SKM-1 treated with dmso at 0.1 percent for 144 hours (cell line): ENCODE measurements at regions not wholly inside any gene's neighbourhood (a gene's known extent, or its start where the extent isn't known, plus 50 kb on each side); places are given as distances from the start of the nearest gene placed in this dataset.

ENCODE experiments used
- DNase-seq: peaks from one replicate; lab custom pipeline; 2025; ENCODE audit not compliant: unreplicated experiment; lab: John Stamatoyannopoulos, UW

DNA sequence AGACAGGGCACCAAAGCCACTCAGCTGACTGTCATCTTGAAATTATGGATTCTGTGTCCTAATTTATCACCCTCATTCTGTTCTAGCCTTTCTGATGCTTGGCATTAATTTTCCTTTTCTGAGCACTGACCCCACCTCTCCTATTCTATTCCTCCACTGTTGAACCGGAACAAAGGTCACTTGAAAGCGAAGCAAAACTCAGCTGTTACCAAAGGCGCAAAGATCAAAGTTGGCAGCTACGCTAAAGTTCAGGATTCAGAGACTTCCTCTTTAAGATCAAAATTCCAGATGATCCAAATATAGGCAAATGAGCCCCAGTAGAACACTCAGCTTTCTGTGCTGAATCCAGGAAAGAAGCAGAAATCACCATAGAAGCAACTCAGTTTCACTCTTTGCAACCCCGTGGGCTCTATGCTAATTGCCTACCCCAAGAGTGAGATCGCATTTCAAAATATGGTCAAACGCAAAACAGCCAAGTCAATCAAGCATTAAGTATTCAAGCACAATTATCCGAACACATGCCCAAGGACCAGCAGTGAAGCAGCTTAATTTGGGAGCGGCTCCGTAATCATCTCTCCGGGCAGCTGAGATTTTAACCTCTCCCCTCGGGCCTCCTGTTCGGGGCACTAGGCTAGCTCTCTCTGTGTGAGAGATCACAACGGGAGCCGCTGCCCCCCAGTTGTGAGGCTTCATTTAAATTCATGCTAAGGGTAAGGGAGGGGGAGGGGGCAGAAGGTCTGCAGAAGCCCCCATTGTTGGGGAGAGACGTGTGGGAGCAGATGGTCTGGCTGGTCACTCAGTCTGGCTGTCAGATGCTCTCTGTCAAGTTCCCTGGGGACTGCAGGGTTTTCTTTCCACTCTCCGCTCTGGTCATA lies 288.6 kb downstream of the ELAVL2 start:
- DNase-seq, result no peak

DNA sequence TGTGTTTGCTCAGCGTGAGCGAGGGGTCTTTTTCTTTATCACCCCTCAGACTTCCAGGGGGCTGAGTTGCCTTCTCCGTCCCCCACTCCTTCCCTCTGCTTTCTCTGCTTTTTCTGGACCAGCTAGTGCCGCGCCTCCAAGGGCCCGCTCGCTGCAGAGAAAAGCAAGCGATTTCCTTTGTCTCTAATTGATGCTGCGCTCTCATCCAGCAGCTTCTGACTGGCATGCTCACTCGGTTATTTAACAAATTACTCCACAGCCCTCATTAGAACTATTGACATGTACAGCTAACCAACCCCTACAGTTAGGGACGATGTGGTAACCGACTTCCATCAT lies 288.0 kb downstream of the ELAVL2 start:
- no peak for DNase-seq

DNA sequence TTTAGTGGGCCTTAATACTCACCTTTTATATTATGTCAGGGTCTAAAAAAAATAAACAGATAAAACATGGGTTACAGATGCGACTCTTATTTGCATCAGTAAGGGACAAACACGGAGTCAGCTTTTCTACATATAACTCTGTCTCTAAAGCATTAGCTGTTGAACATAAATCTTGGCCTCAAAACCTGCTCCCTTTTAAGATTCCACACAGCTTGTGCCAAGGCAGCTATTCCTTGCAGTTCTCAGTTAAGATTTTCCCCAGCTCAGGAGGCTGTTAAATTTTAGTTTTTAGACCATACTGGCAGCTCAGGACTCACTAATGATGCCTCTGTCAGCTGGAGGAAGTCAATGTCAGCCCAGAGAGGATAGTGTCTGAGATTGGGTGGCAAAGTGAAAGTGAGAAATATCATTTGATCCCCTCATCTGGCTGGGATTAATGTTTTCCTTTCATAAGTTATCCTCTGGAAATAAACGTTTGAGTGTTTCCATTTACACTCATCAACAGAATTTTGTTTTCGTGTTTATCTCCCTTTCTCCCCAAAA lies 287.5 kb downstream of the ELAVL2 start:
- no peak for DNase-seq

DNA sequence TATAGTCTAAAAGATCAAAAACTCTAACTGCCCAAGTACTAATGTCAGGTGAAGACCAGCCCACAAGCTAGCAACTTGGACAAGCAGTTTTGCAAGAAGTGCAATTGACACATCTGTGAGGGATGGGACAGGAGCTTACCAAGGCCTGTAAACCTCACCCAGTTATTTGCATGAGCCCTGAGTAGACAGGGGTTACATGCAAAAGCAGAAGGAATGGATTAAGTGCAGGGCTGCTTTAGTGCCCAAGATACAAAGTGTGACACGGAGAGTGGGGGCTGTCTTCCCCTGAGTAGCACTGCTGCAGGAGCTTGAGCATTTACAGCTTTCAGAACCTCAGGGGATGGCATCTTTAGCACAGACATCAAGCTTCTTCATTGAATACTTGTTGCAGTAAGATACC lies 286.7 kb downstream of the ELAVL2 start:
- DNase-seq, result no peak

DNA sequence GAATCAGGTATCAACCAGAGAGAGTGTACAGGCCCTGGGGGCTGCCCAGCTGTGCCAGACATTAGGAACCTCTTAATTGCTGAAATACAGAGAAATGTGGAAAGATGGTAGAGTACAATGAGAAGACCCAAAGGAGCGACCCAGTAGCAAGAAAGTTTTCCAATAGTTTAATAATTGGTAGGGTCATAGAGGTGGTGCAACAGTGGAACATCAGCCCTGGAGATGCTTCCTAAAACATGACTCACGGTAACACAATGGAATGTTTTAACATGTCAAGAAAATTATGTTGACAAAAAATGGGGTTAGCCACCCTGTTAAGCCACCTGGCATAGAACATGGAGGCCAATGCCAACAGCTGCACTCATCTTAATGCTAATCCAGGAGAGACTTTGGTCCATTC lies 284.1 kb downstream of the ELAVL2 start:
- DNase-seq, result no peak

DNA sequence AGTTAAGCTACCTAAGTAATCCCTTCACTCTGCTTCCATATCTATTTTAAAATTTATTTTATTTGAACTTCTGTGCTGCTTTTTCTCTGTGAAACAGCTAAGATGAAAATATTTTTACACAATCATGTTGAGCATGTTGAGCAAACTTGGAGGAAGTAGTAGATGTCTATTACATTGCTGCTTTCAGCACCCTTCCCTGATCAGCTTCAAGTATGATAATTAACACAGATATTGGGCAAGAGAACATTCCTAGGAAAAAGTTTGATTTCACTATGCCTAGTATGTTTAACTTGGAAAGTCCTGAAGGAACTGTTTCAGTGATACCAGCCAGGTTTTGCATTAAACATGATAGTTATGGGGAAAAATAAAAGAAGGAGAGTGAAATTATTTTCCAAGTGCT lies 283.6 kb downstream of the ELAVL2 start:
- DNase-seq, result no peak

DNA sequence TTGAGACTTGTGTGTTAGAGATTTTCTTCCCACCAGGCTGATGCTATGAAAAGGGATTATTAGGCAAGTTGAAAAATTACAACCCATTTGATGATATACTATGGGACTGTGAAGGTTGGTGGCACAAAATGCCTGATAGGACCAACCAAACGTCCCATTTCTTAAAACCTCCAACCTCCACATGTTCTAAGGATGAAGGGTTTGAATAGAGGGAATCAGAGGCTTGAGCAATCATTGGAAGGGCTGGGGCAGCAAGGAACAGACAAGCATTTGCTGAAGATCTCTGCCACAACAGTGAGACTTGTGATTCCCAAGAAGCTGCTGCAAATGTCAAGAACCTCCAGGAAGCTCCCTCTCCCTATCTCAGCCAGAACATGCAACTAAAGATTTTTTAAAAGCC lies 283.1 kb downstream of the ELAVL2 start:
- DNase-seq, result no peak

DNA sequence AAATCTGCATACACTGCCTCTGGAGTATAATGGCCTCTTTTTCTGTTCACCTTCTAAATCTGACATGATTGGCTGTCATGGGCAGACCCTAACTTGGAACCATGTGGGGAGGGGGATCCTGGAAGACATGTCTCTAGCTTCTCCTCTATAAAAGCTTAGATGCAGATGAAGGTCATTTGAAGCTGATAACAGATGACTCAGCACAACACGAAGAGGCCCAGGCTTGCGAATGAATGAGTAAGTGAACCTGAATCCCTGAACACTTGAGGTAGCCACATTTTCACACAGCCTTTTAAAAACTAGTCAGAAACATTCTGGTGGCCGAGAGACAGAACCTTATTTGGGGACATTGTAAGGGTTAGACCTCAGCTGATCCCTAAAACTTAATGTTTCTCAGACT lies 282.6 kb downstream of the ELAVL2 start:
- no peak for DNase-seq

DNA sequence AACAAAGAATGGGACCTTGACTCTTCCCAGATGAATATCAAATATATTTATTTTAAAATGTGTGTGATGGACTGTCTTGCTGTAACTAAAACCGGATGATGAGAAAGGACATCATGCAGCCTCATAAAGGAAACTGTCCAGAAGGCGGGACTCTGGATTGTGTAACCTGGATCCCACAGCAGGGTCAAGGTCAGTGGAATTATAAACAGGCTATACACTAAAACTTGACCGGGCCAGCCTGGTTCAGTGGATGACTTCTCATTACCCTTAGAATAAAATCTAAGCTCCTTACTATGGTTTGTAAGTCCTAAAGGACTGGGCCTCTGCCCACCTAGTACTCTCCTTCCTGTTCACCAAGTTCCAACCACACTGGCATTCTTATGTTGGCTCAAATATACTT lies 280.3 kb downstream of the ELAVL2 start:
- DNase-seq, result no peak

DNA sequence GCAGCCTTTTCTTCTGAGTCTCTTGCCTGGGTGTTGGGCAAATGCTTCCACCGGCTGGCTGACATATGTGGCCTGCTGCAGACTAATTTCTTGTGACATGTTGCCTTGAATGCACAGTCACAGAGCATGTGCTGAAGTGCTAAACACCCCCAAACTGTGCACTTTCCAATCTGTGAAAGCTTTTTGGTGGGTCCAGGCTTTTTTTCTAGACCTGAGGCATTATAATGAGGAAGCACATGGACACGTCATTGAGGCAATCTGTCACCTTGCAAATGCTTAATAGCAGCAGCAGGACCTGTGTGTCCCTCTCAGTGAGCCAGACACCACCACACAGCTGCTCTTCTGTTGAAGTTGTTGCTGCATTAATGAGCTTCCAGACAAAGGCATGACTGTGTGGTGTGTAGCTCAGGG lies 274.7 kb downstream of the ELAVL2 start:
- no peak for DNase-seq

DNA sequence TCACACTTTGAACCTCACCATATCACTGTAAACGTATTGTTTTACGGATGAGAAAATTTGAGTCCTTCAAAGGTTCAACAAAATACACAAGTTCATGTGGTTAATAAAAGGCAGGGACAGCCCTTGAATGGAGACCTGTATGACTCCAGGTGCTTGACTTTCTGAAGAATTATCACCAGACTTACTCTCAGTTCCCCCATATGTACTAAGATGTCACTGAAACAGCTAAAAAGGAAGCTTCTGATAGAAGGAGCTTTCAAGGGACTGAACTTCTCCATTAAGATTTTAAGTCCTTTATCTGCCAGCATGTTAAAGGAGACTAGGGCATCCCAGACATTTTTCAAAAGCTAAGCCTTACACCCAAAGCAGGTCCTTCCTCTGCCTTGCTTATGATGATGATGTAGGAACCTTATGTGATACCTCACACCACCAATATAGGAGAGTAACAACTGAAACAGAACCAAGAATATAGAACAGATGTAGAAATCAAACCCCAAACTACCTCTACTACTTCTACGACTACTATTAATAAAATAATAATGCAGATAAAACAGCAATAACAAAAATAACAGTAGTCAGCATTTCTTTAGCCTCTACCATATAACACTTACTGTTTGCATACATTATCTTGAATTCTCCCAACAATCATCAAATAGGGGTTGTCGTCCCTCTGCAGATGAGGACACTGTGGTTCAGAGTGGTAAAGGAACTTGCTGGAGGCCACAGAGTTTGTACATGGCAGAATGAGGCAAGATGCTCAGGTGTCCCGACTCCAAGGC lies 273.9 kb downstream of the ELAVL2 start:
- no peak for DNase-seq

DNA sequence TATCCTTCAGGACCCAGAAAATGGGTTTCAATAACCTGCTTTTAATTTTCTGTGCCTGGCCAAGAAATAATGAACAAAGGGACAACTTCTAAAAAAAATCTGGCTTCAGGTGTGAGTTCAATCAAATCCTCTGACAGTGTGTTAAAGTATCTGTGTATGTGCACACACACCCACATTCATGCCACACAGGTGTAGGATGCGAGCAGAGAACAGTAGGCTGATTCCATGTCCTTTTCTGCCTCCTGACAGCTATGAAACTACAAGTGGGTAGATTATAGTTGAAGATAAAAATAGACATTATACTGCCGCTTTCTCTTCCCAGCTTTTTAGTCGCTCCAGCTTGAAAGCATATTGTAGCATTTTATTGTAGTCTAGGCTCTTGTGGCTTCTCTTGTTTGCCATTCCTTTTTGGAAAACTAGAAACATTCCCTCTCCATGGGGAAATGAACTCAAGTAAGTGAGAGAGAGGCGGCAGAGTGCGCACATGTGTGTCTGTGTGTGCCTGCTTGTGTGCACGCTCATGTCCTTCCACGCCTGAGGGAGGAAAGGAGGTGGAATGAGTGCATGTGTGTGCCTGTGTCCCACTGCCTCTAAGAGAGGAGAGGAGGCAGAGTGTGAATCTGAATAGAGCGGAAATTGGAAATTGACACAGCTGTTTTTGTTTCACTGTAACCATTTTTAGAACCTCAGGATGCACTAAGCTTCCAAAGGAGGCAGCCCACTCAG lies 273.0 kb downstream of the ELAVL2 start:
- DNase-seq, result no peak

DNA sequence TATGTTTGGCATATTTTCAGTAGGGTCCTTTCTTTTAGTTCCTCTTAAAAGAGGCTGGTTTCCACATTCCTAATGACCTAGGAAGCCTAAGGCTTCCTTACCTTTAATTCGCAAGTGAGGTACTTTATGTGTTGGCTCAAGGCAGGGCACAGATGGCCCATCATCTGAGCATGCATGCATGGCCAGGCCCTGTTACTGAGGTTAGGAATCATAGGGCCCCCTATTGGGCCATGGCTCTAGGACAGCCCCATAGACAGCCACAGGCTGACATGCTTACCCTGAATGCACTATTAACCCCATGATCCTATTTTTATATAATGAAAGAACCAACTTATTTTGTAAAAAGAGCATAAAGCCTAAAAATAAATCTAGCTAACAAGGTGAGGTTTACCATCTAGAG lies 271.4 kb downstream of the ELAVL2 start:
- DNase-seq, result no peak

DNA sequence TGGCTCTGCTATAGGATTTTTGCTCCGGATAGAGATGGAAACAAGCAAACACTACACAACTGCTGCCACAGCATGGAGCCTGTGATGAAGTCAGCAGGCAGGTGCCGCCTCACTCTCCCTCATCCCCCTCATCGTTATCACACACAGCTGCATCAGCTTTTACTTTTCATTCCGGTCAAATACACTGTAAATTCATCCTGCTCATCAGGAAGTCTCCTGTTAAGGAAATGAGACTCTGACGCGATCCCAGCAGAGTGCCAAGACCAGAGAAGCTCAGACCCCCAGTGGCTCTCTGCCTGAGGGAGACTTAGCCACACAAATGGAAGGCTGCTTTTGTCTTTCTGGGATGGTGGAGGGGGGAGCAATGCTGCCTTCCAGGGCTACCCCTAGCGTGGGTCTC lies 270.2 kb downstream of the ELAVL2 start:
- DNase-seq, result no peak

DNA sequence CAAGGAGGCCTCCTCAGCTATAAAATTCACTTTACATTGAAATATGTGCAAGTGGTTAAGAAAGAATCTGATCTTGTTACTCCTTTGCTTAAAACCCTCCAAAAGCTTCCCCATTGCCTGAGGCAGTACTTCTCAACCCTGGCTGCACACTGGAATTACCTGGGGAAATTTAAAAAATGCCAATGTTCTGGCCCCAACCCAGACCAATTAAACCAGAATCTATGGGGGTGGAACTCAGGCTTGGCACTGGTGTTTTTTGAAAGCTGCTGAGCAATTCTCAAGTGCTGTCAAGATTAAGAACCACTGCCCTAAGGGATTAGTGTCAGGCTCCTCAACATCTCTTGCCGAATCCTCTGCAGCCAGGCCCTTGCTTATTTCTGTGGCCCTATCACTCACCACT lies 269.6 kb downstream of the ELAVL2 start:
- no peak for DNase-seq

DNA sequence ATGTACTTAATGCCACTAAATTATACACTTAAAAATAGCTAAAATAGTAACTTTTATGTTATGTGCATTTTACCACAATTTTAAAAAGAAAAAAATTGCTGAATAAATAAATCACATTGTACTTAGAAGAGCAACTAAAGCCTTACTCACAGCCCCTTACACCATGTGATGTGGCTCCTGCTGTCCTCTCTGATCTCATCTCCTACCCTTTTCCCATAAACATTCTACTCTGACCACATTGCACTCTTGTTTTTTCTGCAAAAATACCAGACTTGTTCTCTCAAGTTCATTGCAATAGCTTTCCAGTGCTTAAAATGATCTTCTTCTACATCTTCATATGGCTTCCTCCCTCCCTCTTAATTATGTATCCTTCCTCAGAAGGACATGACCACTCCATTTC lies 268.4 kb downstream of the ELAVL2 start:
- no peak for DNase-seq

DNA sequence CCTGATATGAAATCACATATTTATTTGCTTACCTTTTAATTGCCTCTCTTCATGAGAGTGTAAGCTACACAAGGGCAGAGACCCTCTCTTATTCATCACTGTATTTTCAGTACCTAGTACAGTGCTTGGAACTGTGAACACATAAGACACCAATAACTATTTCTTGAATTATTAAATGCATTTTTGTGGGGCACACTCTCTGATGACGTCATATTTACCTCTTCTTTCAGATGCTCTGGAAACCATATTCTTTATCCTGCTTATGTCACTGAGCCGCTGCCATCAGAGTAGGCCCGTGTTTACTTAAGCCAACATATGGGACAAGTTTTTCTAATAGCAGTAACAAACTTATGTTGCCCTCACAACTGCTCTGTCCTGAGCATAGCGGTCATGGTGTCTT lies 266.5 kb downstream of the ELAVL2 start:
- DNase-seq, result no peak

DNA sequence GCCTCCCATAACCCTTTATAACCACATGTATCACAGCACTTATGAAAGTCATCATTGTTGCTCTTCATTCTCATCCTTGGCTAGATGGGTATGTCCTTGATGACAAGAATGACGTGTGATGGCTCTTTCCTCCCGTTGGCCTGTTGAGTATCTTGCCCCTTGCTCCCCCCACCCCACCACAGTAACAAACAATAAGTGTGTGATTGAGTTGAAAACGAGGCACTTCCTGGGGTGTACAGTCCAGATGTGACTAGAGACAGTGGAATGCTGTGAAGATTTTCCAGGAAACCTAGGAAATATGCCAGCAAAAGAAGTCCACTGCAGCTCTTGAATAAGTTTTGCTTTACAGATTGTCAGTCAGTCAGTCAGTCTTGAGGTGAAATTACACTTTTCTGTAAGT lies 262.5 kb downstream of the ELAVL2 start:
- no peak for DNase-seq

DNA sequence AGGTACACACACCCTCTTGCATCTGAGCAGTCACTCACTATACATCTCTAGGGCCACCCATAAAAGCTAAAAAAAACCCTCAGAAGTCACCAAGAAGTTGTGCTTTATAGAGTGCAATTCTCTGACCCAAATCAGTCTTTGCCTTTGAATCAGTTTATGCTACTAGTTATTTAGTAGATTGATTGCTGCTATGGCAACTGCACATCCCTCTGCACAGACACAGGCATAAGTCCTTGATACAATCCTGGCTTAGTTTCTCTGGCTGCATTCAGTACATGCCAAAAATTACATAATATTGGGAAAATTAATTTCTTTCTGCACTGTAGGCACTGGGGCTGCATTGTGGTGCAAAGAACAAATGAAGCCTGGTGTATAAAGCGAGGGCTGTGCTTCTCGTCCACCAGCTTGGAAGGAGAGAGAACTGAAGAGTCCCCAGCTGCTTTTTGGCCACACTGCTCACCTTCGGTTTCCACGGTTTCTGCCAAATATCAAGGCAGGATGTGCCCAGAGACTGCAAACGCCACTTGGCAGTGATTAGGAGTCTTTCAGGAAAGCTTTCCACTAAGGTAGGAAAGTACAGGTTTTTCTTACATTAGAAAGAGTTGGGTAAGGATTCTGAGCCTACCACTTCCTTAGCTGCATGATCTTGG lies 258.4 kb downstream of the ELAVL2 start:
- DNase-seq, result no peak

DNA sequence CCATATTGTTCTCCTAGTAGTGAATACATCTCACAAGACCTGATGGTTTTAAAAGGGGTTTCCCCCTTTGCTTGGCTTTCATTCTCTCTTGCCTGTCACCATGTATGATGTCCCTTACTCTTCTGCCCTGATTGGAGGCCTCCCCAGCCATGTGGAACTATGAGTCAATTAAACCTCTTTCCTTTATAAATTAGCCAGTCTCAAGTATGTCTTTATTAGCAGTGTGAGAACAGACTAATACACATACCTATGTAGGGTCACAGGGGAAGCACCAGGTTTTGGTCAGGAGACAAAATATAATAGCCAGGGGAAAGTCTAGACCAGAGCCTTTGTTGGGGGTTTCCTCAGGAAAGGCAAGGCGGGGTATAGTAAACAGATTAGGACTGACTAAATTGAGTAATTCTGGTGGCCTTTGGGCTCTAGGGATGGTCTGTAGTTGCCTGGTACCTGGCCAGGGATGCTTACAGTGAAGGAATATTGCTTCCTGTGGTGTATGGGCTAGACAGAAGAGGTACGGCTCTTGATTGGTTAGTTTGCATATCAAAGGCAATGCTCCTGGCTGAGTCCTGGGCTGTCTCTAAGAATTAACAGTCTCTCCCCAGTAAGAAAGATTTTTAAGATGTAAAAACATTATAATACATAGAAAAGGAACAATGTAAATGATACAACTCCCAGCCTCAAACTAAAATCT lies 254.5 kb downstream of the ELAVL2 start:
- no peak for DNase-seq

DNA sequence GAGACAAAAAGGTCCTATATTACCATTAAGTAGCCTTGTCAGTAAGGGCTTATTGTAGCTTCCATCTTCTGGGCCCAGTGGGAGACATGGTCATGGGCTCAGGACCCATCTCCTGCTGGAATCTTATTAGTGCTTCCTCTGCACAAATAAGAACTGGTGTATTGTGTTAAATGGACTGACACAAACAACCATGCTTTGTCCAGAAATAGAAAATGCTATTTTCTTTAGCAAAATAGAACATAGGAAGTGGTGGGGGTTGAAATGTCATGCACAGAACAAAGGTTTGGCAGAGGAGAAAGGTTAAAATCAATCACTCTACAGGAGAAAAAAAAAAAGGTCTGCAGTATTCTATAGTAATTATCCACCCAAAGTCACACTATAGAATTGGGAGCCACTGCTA lies 252.2 kb downstream of the ELAVL2 start:
- DNase-seq, result no peak
